ENCODE measurements at regions not wholly inside any gene's neighbourhood (a gene's known extent, or its start where the extent isn't known, plus 50 kb on each side); places are given as distances from the start of the nearest gene placed in this dataset.

GRCh38 chr7:32158076-32158475, 87.9 kb upstream of the PDE1C start:
- Histone ChIP-seq H3K79me2 (replicated peaks; ENCODE audit: insufficient read depth, low read length) (no peaks in the 10 kb centered on the region), H3K36me3 (ENCODE audit: insufficient read depth, low read length) (no peaks in the 10 kb centered on the region), H3F3A (ENCODE audit: insufficient read depth, low read length, poor library complexity, severe bottlenecking) (no peaks in the 10 kb centered on the region), H2AFZ (ENCODE audit: low read depth, low read length) (no peak overlapping the region), H3K27me3 (ENCODE audit: insufficient read depth, low read depth, low read length) (no peaks in the 10 kb centered on the region), H3K9me3 (ENCODE audit: low read length) (no peaks in the 10 kb centered on the region), H3K9me2 (ENCODE audit: insufficient read depth, low read length) (no peaks in the 10 kb centered on the region), H3K27ac (ENCODE audit: low read length) (no peak overlapping the region), H3K4me2 (ENCODE audit: low read length) (no peak overlapping the region), H3K9ac (ENCODE audit: low read length) (no peak overlapping the region), H4K20me1 (ENCODE audit: insufficient read depth) (no peaks in the 10 kb centered on the region), H3K4me3 (ENCODE audit: low read length) (no peak overlapping the region)
- no peak for TF ChIP-seq CTCF (IDR thresholded peaks at IDR 0.05; ENCODE audit: poor library complexity, severe bottlenecking)
- TF ChIP-seq SMC3 (conservative IDR thresholded peaks at IDR 0.05; ENCODE audit: poor library complexity): no peak
- no peak for TF ChIP-seq EZH2 (IDR thresholded peaks at IDR 0.05; ENCODE audit: borderline replicate concordance, insufficient read depth, low read length, poor library complexity, severe bottlenecking)

GRCh38 chr7:32155712-32156111, 85.5 kb upstream of the PDE1C start:
- Histone ChIP-seq H3K4me3 (ENCODE audit: low read length) (no peak overlapping the region), H3K27ac (ENCODE audit: low read length) (no peak overlapping the region), H3K4me2 (ENCODE audit: low read length) (no peak overlapping the region), H3K27me3 (ENCODE audit: insufficient read depth, low read depth, low read length) (no peaks in the 10 kb centered on the region), H3K79me2 (replicated peaks; ENCODE audit: insufficient read depth, low read length) (no peaks in the 10 kb centered on the region), H3K36me3 (ENCODE audit: insufficient read depth, low read length) (no peaks in the 10 kb centered on the region), H3K9ac (ENCODE audit: low read length) (no peak overlapping the region), H3K9me3 (ENCODE audit: low read length) (no peaks in the 10 kb centered on the region), H4K20me1 (ENCODE audit: insufficient read depth) (no peaks in the 10 kb centered on the region), H3K9me2 (ENCODE audit: insufficient read depth, low read length) (no peaks in the 10 kb centered on the region), H2AFZ (ENCODE audit: low read depth, low read length) (no peak overlapping the region), H3F3A (ENCODE audit: insufficient read depth, low read length, poor library complexity, severe bottlenecking) (no peaks in the 10 kb centered on the region)
- no peak for TF ChIP-seq EZH2 (IDR thresholded peaks at IDR 0.05; ENCODE audit: borderline replicate concordance, insufficient read depth, low read length, poor library complexity, severe bottlenecking)
- TF ChIP-seq MXI1 (conservative IDR thresholded peaks at IDR 0.05; ENCODE audit: poor library complexity, severe bottlenecking): no peak
- no peak for TF ChIP-seq TAF1 (IDR thresholded peaks at IDR 0.05; ENCODE audit: low read depth)
- no peak for TF ChIP-seq RAD21 (conservative IDR thresholded peaks at IDR 0.05)
- no peak for TF ChIP-seq REST (IDR thresholded peaks at IDR 0.05; ENCODE audit: borderline replicate concordance)
- no peak for TF ChIP-seq EP300 (conservative IDR thresholded peaks at IDR 0.05; ENCODE audit: poor library complexity, severe bottlenecking)
- no peak for TF ChIP-seq SMC3 (conservative IDR thresholded peaks at IDR 0.05; ENCODE audit: poor library complexity)
- TF ChIP-seq CTCF (IDR thresholded peaks at IDR 0.05; ENCODE audit: poor library complexity, severe bottlenecking): no peak
- no peak for TF ChIP-seq POLR2AphosphoS5 (IDR thresholded peaks at IDR 0.05)

Data from neural cell (in vitro differentiated cells).